ENCODE measurements at regions not wholly inside any gene's neighbourhood (a gene's known extent, or its start where the extent isn't known, plus 50 kb on each side); places are given as distances from the start of the nearest gene placed in this dataset.

GRCh38 chr2:16155766-16156165 is 215.4 kb downstream of the MYCN start:
- H3K4me3 ChIP-seq (ENCODE audit: control insufficient read depth, low read depth, low read length), result no peak overlapping the region
- TF ChIP-seq CTCF (conservative IDR thresholded peaks at IDR 0.05; ENCODE audit: control insufficient read depth, insufficient read depth, low read depth, low read length), result no peak
- DNase-seq (ENCODE audit: low read depth), result no peak

- no peak for DNase-seq (ENCODE audit: low read depth)
- TF ChIP-seq CTCF (conservative IDR thresholded peaks at IDR 0.05; ENCODE audit: control insufficient read depth, insufficient read depth, low read depth, low read length), result no peak
- H3K4me3 ChIP-seq (ENCODE audit: control insufficient read depth, low read depth, low read length), result no peak overlapping the region
These were observed 215.0 kb downstream of the MYCN start for GRCh38 chr2:16155366-16155765.

GRCh38 chr2:16154501-16155280 is 214.3 kb downstream of the MYCN start:
- no peak for DNase-seq (ENCODE audit: low read depth)
- TF ChIP-seq CTCF (conservative IDR thresholded peaks at IDR 0.05; ENCODE audit: control insufficient read depth, insufficient read depth, low read depth, low read length), result no peak
- H3K4me3 ChIP-seq (ENCODE audit: control insufficient read depth, low read depth, low read length), result no peak overlapping the region

- no peak for TF ChIP-seq CTCF (conservative IDR thresholded peaks at IDR 0.05; ENCODE audit: control insufficient read depth, insufficient read depth, low read depth, low read length)
These were observed 213.7 kb downstream of the MYCN start for GRCh38 chr2:16154061-16154460.

GRCh38 chr2:16153754-16154035 is 213.3 kb downstream of the MYCN start:
- DNase-seq (ENCODE audit: low read depth), result no peak
- H3K4me3 ChIP-seq (ENCODE audit: control insufficient read depth, low read depth, low read length), result no peak overlapping the region
- TF ChIP-seq CTCF (conservative IDR thresholded peaks at IDR 0.05; ENCODE audit: control insufficient read depth, insufficient read depth, low read depth, low read length), result no peak

More at GRCh38 chr2:16154061-16154460, 213.7 kb downstream of the MYCN start:
- H3K4me3 ChIP-seq (ENCODE audit: control insufficient read depth, low read depth, low read length), result no peak overlapping the region
- no peak for DNase-seq (ENCODE audit: low read depth)

GRCh38 chr2:16152928-16153753 is 212.8 kb downstream of the MYCN start:
- TF ChIP-seq CTCF (conservative IDR thresholded peaks at IDR 0.05; ENCODE audit: control insufficient read depth, insufficient read depth, low read depth, low read length), result no peak
- no peak overlapping the region for H3K4me3 ChIP-seq (ENCODE audit: control insufficient read depth, low read depth, low read length)
- DNase-seq (ENCODE audit: low read depth), result no peak
